ENCODE measurements at regions not wholly inside any gene's neighbourhood (a gene's known extent, or its start where the extent isn't known, plus 50 kb on each side); places are given as distances from the start of the nearest gene placed in this dataset.

GRCh38 chr1:88247666-88248065, 436.4 kb upstream of the PKN2 start:
- TF ChIP-seq POLR2A (IDR thresholded peaks at IDR 0.05; ENCODE audit: low read length) (no peak), GATA1 (IDR thresholded peaks at IDR 0.05; ENCODE audit: low read depth, low read length) (no peak)

Measured in erythroblast (primary cell).